HG02870 (cell line): ENCODE measurements at regions not wholly inside any gene's neighbourhood (a gene's known extent, or its start where the extent isn't known, plus 50 kb on each side); places are given as distances from the start of the nearest gene placed in this dataset.

ENCODE experiments used
- ATAC-seq: cut with Tn5 transposase; IDR thresholded peaks from one replicate; pipeline ENCODE4 v1.9.1; 2021; ENCODE audit warnings: mild to moderate bottlenecking, moderate library complexity; ENCODE audit not compliant: unreplicated experiment

DNA sequence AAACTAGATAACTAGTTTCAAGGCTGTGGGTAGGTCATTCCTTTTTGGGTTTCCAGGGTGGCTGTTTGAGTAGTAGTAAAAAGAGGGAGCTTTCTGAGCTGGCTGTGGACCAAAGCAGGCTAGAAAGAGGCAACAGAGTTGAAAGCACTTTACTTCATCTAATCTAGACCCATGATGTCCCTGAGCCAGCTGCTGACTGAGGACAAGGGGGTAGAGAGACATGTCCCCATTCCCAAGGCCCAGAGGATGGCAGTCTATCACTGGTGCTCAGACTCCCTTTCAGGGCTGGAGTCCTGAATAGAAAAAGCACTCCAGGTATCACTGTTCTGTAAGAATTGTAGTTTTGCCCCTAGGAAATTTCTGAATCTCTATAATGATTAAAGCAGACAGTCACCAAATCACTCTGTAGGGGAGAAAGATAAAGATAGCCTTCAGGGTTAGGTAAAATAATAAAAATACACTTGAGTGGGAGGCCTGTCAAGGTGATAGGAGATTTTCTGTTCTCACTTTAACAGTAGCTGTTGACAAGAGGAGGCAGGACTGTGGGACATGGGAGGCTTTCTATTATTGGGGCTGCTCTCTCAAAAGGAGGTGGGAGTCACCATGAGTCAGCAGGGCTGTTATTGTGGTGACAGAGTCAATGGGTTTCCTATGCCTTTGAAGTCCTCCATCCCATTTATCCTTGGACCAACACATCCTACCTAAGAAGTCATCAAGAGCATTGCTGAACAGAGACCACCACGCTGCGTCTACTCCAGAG, 190.2 kb upstream of the MPHOSPH6 start:
- no peak for ATAC-seq

DNA sequence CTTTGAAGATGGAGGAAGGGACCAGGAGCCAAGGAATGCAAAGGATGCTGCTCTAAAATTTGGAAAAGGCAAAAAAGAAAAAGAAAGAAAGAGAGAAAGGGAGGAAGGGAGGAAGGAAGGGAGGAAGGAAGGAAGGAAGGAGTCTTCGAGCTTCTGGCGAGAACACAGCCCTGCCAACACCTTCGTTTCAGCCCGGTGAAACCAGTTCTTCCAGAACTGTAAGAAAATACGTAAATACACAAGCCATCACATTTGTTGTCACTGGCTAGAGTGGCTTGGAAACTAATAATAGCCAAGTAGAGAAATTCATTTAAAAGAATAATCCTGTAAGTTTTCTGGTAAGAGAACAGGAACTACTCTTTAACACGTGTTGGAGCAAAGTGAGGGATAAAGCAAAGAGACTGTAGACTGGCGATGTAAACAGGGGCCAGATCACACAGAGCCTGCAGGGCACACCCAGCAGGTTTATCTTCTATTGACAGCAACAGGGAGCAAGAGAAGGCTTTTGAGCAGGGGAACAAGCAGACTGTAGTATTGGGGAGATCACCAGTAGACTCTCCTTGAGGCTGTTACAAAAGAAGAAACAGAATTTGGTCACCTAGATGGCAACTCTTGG, 188.7 kb upstream of the MPHOSPH6 start:
- ATAC-seq, result no peak

DNA sequence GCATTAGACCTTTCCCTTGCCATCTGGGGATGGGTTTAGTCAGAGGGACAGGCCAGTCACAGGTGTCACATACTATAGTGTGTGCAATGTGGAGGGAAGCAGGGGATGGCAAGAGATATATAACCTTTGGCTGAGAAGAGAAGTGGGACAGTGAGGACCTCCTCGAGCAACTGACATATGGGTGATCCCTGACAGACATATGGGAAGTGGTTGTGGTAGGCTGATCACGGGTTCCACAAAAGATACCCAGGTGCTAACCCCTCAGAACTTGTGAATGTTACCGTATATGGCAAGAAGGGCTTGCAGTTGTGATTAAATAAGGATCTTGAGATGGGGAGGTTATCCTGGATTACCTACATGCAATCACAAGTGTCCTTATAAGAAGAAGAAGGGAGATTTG, 188.1 kb upstream of the MPHOSPH6 start:
- no peak for ATAC-seq

DNA sequence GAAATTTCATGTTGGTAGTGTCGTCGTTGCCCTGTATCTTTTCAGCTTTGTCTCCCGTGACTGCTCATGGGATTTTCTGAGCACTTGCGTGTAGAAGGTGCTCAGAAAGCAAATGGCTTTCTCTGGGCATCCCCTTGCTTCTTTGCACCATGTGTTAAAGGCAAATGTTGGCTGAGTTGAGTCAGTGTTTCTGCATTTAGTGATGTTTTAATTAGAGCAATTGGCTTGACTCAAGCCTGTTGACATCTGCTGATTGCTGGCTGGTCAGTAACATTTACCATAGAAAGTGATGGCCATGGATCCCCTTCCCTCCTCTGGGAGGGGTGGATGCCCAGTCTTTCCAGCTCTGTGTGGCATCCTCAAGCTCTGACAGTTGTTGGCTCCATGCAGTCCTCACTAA, 187.2 kb upstream of the MPHOSPH6 start:
- no peak for ATAC-seq

DNA sequence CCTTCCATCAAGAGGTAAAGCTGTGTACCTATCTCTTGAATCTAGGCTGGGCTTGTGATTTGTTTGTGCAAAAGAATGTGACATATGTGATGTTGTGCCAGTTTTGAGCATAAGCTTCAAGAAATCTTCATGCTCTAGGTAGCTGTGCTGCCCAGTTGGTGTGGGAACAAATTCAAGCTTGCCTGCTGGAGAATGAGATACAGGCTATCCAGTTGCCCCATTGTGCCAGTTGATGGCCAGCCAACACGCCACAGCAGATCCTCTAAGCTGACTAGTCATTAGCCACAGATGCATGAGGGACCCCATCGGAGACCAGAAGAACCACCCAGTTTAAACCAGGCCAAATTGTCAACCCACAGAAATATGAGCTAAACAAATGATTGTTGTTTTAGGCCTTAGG, 180.5 kb upstream of the MPHOSPH6 start:
- no peak for ATAC-seq

DNA sequence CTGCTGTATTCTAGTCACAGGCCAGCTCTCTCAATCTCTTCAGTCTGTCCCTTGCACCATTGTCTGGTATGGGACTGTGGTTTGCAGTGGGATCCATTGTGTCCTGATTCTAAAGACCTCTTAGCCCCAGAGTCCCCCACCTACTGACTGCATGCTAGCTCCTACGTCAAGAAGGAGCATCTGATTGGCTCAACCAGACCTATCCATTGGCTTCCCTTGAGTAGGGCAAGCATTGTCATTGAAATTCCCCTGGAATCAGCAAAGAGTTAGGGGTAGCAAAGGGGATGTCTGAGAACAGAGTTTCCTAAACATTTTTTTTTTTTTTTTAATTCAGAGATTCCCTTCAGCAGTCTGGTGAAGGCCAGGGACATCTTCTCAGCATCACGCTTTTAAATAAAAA, 175.3 kb upstream of the MPHOSPH6 start:
- ATAC-seq, result no peak

DNA sequence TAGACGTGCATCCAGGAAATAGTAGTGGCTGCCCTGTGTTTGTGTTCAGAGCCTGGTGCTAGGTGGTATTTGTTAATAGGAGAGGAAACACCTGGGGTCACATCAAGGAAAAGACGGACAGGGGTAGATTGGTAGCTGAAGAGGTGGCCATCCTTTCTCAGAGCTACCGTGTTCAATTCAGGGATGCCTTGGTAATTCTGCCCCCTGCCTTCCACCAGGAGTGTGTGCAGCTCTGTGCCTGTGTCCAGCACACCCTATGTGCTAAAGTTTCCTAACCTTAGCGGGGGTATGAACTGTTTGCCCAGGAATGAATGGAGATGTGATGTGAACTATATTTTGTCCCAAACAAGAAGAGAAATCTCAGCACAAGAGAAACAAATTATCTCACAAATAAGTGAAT, 174.1 kb upstream of the MPHOSPH6 start:
- no peak for ATAC-seq

DNA sequence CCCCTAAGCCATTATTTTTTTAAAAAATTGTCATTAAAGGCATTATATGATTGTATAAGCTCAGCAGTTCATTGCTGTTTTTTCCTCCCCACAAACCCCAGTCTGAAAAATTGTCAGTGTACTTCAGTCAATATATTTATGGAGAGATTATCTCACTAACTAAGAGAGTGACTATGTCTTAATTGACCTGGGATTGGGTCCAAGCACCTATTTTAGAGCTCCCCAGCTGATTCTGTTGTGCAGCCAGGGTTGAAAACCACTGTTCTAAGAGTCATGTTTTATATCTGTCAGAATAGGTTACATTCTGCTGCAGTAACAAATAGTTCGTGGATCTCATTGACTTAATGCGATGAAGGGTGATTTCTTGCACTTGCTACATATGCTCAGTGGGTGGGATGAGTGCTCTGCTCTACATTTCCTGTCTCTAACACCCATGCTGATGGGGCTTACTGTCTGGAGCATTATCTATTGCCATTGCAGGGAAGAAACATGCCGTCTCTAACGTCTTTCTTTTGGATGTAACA, 171.2 kb upstream of the MPHOSPH6 start:
- no peak for ATAC-seq

DNA sequence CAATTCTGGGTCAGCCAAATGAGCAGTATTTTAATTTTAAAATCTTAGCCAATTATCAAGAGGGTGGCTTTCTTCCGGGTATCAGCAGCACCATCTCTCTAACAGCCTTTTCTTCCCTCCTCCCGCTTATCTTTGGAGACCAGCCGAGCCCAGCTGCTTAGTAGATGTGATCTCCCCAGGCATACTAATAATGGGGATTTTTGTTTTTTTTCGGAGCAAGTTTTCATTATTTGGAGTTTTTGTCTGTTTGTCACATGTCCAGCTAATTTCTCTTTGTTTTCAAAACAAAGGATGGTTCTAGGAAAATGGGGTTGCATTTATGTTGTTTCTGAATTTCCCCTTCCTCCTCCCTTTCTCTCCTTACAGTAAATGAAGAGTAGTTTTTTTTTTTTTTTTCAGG, 170.5 kb upstream of the MPHOSPH6 start:
- no peak for ATAC-seq

DNA sequence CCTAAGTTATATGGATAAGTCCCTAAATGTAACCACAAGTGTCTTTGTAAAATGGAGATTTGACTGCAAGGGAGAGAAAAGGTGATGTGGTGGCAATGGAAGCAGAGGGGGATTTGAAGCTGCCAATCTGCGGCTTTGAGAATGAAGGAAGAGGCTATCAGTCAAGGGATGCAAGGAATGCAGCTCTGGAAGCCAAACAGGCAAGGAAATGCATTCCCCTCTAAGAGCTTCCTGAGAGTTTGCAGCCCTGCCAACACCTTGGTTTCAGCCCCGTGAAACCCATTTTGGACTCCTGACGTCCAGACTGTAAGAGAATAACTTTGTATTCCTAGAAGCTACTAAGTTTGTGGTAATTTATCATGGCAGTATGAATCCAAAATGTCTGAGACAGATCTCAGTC, 167.3 kb upstream of the MPHOSPH6 start:
- no peak for ATAC-seq

DNA sequence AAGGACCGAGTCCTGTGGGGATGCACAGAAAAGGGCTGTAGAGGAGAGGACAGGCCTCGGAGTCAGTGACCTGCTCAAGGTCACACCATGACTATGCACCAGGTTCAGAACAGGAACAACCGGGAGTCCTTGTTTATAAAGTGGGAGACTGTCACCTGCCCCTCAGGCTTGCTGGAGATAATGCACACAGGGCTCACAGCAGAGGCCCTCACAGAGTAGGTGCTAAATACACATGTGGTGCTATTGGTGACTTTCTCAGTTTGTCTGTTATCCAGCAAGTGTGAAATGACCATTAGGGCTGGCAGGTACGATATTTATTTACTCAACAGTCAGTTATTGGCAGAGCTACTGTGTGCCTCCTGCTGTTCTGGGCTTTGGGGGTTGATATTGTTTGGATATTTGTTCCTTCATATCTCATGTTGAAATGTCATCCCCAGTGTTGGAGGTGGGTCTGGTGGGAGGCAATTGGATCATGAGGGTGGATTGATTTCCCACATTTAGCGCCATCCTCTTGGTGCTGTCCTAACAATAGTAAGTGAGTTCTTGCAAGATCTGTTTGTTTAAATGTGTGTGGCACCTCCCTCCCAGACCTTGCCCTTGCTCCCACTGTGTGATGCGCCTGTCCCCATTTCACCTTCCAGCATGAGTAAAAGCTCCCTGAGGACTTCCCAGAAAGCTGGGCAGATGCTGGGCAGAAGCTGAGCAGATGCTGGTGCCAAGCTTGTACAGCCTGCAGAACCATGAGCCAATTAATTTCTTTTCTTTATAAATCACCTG, 162.1 kb upstream of the MPHOSPH6 start:
- no peak for ATAC-seq

DNA sequence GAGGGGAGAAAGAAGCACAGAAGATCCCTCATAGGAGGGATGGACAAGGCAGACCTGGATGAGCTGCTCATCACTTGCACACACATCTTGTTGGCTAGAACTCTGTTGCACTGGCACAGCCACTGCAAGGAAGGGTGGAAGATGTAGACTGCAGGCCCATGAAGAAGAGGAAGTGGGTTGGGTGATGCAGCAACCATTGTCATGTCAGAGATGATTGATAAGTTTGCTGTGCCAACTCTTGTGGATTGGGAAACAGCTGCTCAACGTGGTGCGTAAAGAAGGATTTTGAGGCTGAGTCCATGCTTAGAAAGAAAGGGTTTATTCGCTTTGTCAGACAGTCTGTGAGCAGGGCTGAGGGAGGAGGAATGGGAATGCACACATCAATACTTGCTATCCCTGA, 161.4 kb upstream of the MPHOSPH6 start:
- ATAC-seq, result no peak

DNA sequence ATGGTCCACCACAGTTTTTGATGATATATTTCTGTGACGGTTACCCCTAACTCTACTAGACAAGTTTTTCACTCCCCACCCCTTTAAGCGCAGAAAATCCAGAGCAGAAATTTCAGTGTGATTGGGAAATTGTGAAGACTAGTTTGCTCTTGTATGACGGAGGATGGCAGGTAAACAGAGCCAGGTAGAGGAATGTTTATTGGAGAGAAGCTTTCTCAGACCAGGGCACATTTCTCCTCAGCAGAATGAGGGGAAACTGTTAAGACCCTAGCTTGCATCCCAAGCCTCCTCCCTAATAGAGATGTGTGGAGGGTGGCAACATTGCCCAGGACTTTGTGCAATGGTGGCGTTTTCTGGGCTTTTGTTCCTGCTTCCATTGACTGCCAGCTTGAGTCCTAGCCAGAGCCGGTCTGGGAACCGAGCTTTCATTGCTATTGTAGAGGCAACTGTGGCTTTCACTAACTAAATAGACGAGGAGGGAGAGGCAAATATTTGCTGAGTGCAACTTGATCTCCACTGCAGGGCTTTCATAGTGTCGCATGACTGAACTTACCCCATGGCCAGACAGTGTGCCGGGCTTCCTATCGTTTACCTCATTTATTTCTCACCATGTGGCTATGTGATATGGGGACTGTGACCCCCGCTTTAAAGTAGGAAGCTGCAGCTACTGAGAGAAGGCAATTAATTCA, 159.6 kb upstream of the MPHOSPH6 start:
- no peak for ATAC-seq

DNA sequence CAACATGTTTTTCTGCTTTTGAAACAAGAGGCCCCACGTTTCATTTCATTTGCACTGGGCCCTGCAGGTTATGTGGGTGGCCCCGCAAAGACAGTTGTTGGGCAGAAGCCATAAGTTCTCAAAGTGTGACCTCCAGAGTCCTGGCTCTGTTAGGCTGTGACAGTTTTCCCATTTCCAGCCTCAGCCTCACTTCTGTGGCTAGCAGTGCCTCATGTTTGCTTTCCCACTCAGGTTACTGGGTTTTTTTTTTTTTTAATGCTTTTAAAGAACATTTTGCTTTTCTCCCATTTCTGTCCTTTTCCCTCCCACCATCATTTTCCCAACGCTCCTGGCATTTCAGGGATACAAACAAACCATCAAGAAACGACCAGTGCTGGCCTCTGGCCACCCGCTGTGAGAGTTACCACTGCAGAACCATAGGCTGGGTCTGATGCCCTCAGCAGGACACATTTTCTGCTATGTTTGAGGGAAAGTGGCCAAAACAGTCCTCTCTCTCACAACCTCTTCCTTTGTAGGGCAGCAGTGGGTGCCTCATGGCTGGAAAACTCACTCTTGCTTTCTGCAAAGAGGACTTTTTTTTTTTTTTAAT, 159.0 kb upstream of the MPHOSPH6 start:
- no peak for ATAC-seq

DNA sequence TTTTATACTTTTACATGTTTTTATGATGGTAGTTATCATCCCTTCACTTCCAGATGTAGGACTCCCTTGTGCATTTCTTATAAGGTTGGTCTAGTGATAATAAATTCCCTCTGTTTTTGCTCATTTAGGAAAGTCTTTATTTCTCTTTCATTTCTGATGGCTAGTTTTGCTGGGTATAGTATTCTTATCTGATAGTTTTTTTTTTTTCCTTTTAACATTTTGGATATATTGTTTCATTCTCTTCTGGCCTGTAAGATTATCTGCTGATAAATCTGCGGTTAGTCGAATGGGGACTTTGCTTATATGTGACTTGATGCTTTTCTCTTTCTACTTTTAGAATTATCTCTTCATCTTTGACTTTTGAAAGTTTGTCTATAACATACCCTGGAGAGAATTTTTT, 153.1 kb upstream of the MPHOSPH6 start:
- no peak for ATAC-seq

DNA sequence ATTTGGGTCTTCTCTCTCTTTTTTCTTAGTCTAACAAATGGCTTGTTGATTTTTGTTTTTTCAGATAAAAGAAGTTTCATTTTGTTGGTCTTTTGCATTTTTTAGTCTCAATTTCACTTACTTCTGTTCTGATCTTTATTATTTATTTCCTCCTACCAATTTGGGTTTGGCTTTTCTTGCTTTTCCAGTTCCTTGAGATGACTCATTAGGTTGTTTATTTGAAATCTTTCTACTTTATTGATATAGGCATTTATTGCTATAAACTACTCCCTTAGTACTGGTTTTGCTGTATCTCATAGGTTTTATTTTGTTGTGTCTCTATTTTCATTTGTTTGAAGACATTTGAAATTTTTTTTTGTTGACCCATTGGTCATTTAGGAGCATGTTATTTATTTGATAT, 152.2 kb upstream of the MPHOSPH6 start:
- ATAC-seq, result no peak

DNA sequence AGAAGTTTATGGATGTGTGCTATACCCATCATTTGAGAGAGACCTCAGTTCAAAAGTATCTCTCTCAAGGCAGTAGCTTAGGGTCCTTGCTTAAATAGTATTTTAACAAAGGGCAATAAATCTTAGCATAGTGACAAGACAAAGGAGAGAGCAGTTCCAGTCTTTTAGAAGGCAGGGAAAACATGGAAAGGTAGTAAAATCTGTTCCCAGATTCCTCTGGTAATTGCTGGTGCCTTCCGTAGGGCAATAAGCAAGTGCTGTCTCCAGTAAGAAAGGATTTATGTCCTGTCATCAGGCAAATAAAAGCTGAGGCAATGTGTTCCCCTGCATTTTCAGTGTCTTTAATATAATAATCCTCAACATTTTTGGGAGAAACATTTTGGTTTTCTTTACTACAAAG, 149.0 kb upstream of the MPHOSPH6 start:
- ATAC-seq, result no peak

DNA sequence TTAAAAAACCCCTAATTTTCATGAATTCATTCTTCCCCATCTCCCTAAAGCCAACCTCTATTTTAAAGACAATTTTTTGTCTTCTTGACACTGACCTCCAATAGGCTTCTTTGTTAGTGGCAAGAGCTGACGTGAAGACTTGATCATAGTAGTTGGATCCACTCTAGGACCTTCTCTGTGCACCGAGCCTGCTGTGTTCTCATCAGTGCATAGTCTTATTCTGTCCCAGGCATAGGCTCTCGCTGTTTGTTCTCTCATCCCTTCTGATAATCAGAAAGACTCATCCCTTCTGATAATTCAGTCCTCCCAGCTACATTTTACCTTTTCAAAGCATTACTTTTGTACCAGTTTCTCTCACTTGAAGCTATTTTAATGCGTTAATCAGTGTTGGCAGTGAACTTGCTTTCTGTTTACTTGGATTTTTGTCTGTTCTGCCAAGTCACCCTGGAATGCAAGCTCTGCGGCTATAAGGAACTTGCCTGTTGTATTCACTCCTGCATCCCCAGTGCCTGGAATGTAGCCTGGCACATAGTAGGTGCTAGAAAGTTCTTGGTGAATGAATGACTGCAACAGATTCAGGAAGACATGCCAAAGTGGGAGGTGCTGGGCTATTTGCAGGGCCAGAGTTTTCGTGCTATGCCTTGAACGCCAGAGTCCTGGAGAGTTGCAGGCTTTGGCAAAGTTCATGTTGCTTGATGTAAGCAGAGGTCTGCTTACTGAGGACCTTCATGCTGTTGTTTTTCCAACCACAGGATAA, 147.6 kb upstream of the MPHOSPH6 start:
- no peak for ATAC-seq

DNA sequence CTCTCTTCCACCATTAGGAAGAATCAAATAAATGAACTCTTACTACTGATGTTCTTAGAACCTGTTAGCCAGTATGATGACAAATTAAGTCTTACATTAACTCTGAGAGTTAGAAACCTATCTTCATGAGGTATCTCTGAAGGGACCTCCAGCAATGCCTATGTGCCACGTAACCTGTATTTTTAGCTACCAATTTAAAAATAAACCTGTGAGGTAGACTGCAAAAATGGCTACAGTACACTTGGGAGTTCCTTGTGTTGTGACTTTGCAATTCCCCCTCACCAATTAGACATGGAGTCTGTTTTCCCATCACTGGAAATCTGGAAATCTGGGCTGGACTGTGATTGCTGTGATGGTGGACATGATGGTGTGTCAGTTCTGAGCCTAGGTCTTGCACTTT, 143.7 kb upstream of the MPHOSPH6 start:
- ATAC-seq, result no peak

DNA sequence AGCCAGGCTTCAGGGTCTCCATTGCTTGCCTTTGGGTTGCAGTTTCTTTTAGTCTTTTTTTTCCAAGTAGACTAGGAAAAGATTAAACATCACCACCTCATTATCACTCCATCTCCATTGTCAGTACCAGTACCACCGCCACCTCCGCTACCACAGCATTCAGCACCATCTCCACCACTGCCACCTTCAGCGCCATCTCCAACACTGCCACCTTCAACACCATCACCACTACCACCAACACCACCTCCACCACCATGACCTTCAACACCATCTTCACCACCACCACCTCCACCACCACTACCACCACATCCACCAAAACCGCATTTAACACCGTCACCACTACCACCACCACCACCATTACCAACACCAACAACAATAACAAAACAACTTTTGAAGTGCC, 141.5 kb upstream of the MPHOSPH6 start:
- no peak for ATAC-seq
